ENCODE measurements at regions not wholly inside any gene's neighbourhood (a gene's known extent, or its start where the extent isn't known, plus 50 kb on each side); places are given as distances from the start of the nearest gene placed in this dataset.

GRCh38 chrX:110427076-110427475 is 68.4 kb downstream of the RTL9 start:
- no peaks in the 10 kb centered on the region for H3K4me1 ChIP-seq (ENCODE audit: insufficient read depth, low read length, severe bottlenecking)
- H2AFZ ChIP-seq (ENCODE audit: low read length): no peak overlapping the region
- H3K9me2 ChIP-seq (ENCODE audit: low read depth, low read length): no peaks in the 10 kb centered on the region

GRCh38 chrX:110428144-110428543 is 69.5 kb downstream of the RTL9 start:
- no peak overlapping the region for H3K27ac ChIP-seq (ENCODE audit: low read depth, low read length, poor library complexity, severe bottlenecking)
- H3F3A ChIP-seq (ENCODE audit: insufficient read depth, low read length): no peaks in the 10 kb centered on the region
- no peaks in the 10 kb centered on the region for H4K20me1 ChIP-seq (ENCODE audit: insufficient read depth, low read length)
- no peak overlapping the region for H3K9ac ChIP-seq (ENCODE audit: low read length)
- no peaks in the 10 kb centered on the region for H3K4me1 ChIP-seq (ENCODE audit: insufficient read depth, low read length, severe bottlenecking)
- no peak overlapping the region for H3K4me3 ChIP-seq (ENCODE audit: low read depth, low read length, poor library complexity, severe bottlenecking)
- TF ChIP-seq CTCF (IDR thresholded peaks at IDR 0.05; ENCODE audit: low read length) (no peak), EZH2 (IDR thresholded peaks at IDR 0.05; ENCODE audit: borderline replicate concordance, low read length) (no peak)
- H3K9me2 ChIP-seq (ENCODE audit: low read depth, low read length): no peaks in the 10 kb centered on the region
- H3K36me3 ChIP-seq (ENCODE audit: insufficient read depth, low read length): no peaks in the 10 kb centered on the region
- no peaks in the 10 kb centered on the region for H3K27me3 ChIP-seq (ENCODE audit: insufficient read depth, low read length)
- no peak overlapping the region for H2AFZ ChIP-seq (ENCODE audit: low read length)
- no peaks in the 10 kb centered on the region for H3K79me2 ChIP-seq (ENCODE audit: insufficient read depth, low read length)
- no peaks in the 10 kb centered on the region for H3K9me3 ChIP-seq (ENCODE audit: low read length)
- H3K4me2 ChIP-seq (ENCODE audit: low read length): no peak overlapping the region

More at GRCh38 chrX:110427076-110427475, 68.4 kb downstream of the RTL9 start:
- TF ChIP-seq EZH2 (IDR thresholded peaks at IDR 0.05; ENCODE audit: borderline replicate concordance, low read length): no peak
- no peak for TF ChIP-seq CTCF (IDR thresholded peaks at IDR 0.05; ENCODE audit: low read length)
- H3K36me3 ChIP-seq (ENCODE audit: insufficient read depth, low read length): no peaks in the 10 kb centered on the region
- H3K4me2 ChIP-seq (ENCODE audit: low read length): no peak overlapping the region
- H3K9ac ChIP-seq (ENCODE audit: low read length): no peak overlapping the region
- H3K27me3 ChIP-seq (ENCODE audit: insufficient read depth, low read length): no peaks in the 10 kb centered on the region
- H3K79me2 ChIP-seq (ENCODE audit: insufficient read depth, low read length): no peaks in the 10 kb centered on the region
- H3K4me3 ChIP-seq (ENCODE audit: low read depth, low read length, poor library complexity, severe bottlenecking): no peak overlapping the region
- no peaks in the 10 kb centered on the region for H4K20me1 ChIP-seq (ENCODE audit: insufficient read depth, low read length)
- no peak overlapping the region for H3K27ac ChIP-seq (ENCODE audit: low read depth, low read length, poor library complexity, severe bottlenecking)
- no peaks in the 10 kb centered on the region for H3F3A ChIP-seq (ENCODE audit: insufficient read depth, low read length)
- no peaks in the 10 kb centered on the region for H3K9me3 ChIP-seq (ENCODE audit: low read length)

GRCh38 chrX:110430293-110431076 is 71.8 kb downstream of the RTL9 start:
- Histone ChIP-seq H3K27me3 (ENCODE audit: insufficient read depth, low read length) (no peaks in the 10 kb centered on the region), H3K9me2 (ENCODE audit: low read depth, low read length) (no peaks in the 10 kb centered on the region), H3K27ac (ENCODE audit: low read depth, low read length, poor library complexity, severe bottlenecking) (no peak overlapping the region), H3K9ac (ENCODE audit: low read length) (no peak overlapping the region), H3K36me3 (ENCODE audit: insufficient read depth, low read length) (no peaks in the 10 kb centered on the region), H2AFZ (ENCODE audit: low read length) (no peak overlapping the region), H3K4me1 (ENCODE audit: insufficient read depth, low read length, severe bottlenecking) (no peaks in the 10 kb centered on the region), H3K4me3 (ENCODE audit: low read depth, low read length, poor library complexity, severe bottlenecking) (no peak overlapping the region), H3K79me2 (ENCODE audit: insufficient read depth, low read length) (no peaks in the 10 kb centered on the region), H3K9me3 (ENCODE audit: low read length) (no peaks in the 10 kb centered on the region), H3F3A (ENCODE audit: insufficient read depth, low read length) (no peaks in the 10 kb centered on the region), H4K20me1 (ENCODE audit: insufficient read depth, low read length) (no peaks in the 10 kb centered on the region), H3K4me2 (ENCODE audit: low read length) (no peak overlapping the region)
- no peak for TF ChIP-seq CTCF (IDR thresholded peaks at IDR 0.05; ENCODE audit: low read length)
- TF ChIP-seq EZH2 (IDR thresholded peaks at IDR 0.05; ENCODE audit: borderline replicate concordance, low read length): no peak
